Medulla oblongata (tissue), 1 donor: ENCODE measurements at regions not wholly inside any gene's neighbourhood (a gene's known extent, or its start where the extent isn't known, plus 50 kb on each side); places are given as distances from the start of the nearest gene placed in this dataset.

ENCODE experiments used
- DNase-seq: peaks from one replicate; pipeline ENCODE4 v3.0.0-alpha.2; 2015; ENCODE audit errors: extremely low spot score

GRCh38 chr5:82702046-82702445 lies 375.1 kb downstream of the TMEM167A start:
- DNase-seq, result no peak

DNA sequence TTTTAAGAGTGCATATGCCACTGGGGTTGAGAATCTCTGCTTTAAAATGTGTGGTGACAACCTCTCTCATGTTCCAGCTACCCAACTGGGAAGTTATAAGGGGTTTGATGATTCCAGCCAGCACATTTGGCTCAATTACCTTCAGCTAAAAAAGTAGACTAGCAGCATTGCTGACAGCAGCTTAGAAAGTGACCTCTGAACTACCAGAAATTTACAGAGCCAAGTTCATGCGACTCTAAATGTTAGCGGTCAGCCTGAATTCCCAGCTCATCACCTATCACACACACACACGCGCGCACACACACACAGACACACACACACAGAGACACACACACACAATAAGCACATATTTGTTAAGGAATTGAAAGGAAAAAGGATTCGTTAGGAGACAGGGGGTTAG lies 377.5 kb downstream of the TMEM167A start:
- no peak for DNase-seq

DNA sequence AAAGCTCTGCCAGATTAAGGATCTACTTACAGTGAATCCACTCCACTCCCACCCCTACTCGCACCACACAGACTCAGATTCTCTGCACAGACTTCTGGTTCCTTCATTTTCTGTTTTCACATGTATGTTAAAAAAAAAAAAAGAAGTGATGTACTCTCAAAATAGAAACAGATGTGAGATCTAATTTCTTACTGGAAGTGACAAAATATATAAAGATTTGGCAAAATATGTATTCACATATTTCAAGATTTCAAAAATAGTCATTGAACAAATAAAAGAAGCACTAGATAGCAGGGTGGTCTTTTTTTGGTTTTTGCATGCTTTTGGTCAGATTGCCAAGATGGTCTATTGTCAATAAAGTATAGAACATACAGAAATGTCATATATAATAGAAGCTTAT lies 379.2 kb downstream of the TMEM167A start:
- no peak for DNase-seq

DNA sequence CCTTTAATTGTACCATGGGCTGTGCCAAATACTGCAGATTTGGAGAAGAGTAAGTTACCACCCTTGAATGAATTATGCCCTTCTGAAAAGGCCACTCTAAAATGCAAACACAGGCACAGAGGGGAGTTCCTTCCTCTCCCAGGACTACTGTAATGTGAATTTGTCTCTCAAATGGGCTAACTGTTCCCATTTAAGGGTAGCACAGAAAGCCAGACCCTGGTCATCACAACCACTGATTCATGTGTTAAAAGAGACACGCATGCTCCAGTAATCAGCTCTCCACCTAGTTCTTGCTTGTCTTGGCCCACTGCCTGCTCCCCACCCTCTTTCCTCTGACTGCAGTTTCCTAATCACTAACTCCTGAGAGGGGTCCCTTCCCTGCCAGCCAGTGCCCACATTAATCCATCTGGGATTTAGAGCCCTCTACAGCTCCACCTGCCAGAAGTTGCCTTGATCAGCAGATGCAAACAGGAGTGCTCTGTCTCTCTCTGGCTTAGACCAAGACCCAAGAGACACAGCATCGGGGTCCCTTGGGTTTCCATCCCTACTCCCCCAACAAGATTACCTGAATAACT lies 382.4 kb downstream of the TMEM167A start:
- no peak for DNase-seq

DNA sequence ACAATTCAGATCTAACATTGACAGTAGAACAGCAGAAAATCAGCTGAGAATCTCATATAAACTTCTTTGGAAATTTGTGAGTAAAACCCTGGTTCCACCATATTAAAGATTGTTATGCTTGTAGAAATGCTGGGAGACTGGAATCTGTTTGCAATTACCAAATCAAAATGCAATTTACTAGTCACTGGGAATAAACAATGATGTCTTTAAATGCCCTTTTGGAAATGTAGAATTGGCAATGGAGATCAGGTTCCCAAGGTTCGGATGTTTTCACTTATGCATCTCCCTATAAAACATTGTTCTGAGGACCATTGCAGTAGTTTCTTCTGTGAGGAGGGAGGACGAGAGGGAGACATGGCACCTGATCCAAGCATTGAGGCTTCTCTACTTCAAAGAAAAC lies 384.4 kb downstream of the TMEM167A start:
- DNase-seq, result no peak

DNA sequence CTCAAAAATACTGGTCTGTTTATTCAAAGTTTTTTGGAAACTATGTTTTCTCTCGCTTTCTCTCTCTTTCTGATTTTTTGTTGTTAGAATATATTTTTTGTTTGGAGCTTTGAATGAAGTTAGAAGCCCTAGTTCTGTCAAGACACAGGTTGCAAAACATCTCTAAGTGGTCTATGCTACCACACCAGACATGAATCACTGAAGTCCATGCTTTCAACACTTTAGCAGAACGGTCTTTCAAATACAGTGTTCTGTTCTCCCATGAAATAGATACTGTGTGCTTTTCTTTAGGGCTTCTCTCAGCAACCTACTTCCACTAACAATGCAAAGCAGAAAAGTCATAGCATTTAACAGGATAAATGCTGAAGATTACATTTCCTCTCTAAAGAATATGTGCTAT lies 392.5 kb downstream of the TMEM167A start:
- no peak for DNase-seq

GRCh38 chr5:82684165-82684564 lies 393.0 kb downstream of the TMEM167A start:
- no peak for DNase-seq

- DNase-seq, result no peak
Observed at GRCh38 chr5:82679660-82680059, 397.5 kb downstream of the TMEM167A start.

- DNase-seq, result no peak
Observed at GRCh38 chr5:82676661-82677060, 398.5 kb upstream of the RPS23 start.

DNA sequence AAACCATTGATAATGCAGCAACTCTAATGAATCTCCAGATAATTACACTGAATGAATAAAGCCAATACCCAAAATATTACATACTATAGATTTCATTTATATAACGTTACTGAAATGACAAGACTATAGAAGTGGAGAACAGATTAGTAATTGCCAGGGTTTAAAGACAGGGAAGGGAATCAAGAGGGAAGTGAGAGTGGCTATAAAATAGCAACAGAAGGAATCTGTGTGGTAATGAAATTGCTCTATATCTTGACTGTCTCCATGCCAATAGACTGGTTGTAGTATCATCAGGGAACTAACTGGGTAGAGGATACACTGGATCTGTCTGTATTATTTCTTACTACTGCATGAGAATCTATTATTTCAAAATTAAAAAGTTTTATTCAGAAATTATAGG lies 396.5 kb upstream of the RPS23 start:
- DNase-seq, result no peak

DNA sequence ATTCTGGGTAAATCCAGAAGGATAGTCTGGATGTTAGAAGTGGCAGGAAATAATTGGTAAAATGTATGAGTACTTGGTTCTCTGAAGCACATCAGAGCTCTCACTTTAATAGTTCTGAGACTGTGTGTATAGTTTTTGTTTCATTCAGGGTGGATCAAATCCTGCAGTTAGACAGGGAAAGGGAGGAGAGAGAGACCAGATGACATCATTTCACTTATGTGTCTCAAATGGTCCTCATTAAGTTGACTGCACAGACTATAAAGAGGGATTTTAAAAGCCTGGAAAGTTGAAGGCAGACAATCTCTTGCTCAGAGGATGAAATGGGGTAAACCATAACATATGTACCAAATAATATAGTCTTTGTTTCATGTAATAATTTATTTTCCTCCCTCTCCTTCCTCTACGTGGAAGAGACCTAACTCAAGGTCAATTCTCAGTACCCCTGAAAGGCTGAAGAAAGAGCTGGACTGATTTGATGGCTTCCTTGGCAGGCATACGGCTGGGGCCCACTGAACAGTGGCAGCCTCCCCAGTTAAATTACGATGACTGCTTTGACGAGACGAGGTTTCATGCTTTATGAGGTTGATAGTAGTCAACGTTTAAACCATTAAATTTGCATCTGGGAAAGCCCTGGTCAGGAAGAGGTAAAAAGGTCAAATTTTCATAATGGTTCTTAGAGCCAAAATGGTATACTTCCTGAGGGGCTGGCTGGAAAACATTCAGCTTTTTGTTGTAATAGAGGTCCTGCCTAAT lies 395.1 kb upstream of the RPS23 start:
- no peak for DNase-seq

DNA sequence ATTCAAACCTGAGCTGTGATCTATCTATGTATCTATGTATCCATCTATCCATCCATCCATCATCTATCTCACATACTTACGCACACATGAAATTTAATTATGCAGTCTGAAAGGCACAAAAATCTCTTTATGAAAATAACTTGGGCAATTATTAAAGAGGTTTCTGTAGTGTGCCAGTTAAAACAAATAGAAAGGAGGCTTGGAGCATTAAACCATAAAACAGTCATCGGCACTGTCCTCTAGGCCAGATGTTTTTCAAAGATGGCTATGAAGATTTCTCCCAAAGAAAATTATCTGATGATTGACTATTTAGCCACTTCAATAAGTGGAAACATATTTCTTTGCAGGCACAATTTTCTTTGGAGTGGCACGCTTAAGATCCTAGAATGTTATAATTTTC lies 392.5 kb upstream of the RPS23 start:
- DNase-seq, result no peak

DNA sequence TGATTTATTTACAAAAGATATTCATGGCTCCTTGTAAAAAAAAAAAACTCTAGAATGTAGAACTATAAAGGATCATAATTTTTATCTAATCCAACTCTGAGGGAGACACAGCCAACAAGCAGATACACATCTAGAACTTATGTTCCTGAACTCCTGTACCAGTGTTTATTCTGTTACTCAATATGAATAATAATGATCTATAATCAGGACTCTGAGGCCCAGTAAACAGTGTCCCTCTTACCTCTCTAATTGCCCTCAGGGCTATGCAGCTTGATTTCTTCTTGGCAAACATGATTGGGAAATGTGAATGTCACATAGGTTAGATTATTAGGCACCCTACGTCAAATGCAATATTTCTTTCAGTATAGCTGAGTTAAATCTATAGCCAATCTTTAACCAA lies 391.6 kb upstream of the RPS23 start:
- no peak for DNase-seq

DNA sequence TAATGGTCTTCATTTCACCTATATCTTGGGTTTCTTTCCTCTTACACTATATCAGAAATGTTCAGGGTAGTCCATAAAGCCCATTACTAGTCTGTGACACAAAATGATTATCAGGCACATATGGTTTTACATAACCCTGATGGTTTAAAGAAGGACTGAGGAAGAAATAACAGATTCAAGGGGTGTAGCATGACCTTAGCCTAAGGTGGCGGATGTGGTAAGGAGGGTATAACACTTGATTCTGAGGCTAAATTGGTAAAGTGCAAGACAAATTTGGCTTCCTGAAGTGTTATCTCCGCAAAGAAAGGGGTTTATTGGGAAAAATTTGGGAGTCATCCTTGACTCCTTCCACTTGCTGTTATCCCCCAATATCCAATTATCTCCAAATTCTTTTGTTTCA lies 388.2 kb upstream of the RPS23 start:
- no peak for DNase-seq

GRCh38 chr5:82664732-82665131 lies 386.6 kb upstream of the RPS23 start:
- DNase-seq, result no peak

DNA sequence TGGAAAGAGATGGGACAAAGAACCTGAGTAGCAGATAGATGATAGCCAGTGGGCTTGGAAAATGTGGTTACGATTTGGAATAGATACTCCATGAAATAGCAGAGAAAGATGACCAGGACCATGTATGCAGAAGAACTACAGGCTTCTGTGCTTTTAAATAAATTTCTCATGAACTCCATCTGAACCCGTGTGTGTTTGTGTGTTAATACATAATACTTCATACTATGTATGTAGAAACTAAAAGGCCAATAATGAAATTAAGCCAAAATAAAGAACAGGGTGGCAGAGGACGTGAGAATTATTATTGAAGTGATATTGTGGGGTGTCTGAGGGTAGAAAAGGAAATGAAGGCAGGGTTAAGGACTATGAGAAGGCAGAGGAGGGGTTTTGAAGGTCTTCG lies 385.1 kb upstream of the RPS23 start:
- no peak for DNase-seq

DNA sequence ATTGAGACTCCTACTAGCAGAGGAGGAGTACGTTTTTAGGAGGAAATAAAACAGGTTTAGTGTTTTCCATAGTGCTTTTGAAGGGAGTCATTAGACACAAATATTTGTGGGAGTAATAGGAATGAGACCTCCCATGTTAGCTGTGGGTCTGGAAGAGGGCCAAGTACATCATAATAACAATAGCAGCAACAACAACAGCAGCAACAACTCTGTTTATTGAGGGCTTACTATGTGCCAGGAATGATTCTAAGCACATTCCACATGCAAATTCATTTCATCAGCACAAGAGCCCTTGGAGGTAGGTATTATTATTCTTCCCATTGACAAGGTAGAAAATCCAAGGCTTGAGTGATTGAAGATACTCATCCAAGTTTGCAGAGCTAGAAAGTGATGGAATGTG lies 384.2 kb upstream of the RPS23 start:
- DNase-seq, result no peak

GRCh38 chr5:82661933-82662332 lies 383.8 kb upstream of the RPS23 start:
- no peak for DNase-seq

DNA sequence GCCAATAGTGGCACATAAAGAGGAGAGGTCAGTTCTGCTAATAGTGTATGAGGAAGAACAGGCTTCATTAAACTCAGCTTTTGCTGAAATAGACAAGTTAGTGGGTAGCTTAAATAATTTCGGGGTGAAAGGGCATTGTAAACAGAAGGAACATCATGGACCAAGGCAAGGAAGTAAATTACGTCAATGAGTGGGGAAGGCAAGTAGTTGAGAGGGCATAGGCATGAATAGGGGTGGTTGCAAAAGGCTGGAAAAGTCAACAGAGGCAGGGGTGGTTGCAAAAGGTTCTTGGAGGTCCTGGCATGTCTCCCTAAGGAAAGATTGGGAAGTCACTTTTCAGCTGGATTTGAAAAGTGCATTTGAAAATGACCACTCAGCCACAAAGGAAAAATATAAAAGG lies 383.3 kb upstream of the RPS23 start:
- DNase-seq, result no peak

DNA sequence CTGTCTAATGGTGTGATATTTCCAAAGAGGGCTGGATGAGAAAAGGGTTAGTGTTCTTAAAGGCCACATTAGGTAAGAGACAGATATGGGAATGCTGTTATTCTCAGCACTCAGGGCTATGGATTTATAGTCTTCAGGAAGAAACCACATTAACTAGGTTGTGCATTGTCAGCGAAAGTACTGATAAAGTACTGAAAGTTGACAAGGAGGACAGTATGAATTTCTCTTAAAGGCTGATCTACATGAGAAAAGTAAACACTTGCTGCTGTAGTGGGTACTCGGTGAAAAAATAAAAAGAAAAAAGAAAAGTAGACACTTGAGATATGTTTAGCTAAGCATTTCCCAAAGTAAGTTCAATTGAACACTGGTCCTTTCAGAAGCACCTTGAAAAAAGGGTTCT lies 381.0 kb upstream of the RPS23 start:
- DNase-seq, result no peak

- DNase-seq, result no peak
Observed at GRCh38 chr5:82657033-82657699, 379.0 kb upstream of the RPS23 start.

DNA sequence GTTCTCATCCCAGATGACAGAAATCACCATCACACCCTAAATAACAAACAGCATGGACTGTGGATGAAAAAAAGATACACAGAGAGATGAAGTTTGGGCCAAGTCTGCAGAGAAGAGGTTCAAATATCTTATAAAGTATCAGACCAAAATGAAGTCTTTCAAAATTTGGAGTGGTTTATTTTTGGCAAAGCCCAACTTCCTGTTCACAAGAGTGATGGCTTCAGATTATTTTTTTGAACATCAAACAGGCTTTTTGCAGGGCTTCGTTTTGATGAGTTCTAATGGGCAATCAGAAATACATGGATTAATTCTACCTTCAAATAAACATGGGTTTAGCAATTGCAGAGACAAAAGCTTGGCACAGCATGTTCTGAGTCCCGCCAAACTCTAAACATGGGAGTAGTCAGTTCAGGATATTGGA lies 378.2 kb upstream of the RPS23 start:
- DNase-seq, result no peak

- DNase-seq, result no peak
Observed at GRCh38 chr5:82655078-82655477, 376.9 kb upstream of the RPS23 start.
